ENCODE measurements at regions not wholly inside any gene's neighbourhood (a gene's known extent, or its start where the extent isn't known, plus 50 kb on each side); places are given as distances from the start of the nearest gene placed in this dataset.

DNA sequence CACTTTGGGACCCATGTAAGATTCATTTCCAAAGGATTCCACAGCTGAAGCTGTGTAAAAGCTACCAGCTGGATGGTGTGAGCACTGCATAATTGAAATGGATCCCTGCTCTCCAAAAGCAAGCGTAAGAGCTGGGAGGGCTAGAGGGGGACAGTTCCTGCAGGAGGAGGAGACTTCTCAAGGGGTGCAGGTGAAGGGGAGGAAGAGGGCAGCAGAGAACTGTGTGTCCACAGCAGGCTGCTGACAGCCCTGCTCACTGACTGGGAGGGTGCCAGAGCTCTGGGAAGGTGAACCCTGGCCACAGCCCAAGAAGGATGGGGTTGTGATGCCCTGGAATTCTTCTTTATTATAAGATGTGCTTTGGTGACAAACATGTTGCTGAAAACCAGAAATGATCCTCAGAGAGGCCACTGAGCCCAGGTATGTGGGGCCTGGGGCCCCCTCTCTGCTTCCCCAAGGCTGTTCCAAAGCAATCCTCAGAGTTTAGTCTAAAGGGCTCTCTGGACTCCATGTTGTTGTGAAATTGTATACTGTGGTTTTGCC, 112.8 kb upstream of the SLC25A48 start:
- no peak for DNase-seq

DNA sequence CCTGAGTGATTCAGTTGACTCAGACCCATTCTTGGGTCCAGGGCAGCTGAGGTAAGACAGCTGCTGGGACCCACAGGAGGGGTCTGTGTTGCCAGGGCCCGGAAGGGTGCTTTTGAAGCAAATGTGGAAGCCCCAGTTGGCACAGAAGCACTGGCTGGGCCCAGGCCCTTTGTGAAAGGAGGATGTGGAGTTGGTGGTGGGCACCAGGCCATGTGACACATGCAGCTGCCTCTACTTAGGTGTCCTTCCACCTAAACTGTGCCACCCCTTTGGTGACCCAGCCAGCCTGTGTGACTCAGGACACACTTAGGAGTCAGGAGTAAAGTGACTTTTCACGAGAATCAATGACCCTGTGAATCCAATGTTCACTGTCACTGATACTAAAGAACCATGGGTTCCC, 114.3 kb upstream of the SLC25A48 start:
- no peak for DNase-seq

DNA sequence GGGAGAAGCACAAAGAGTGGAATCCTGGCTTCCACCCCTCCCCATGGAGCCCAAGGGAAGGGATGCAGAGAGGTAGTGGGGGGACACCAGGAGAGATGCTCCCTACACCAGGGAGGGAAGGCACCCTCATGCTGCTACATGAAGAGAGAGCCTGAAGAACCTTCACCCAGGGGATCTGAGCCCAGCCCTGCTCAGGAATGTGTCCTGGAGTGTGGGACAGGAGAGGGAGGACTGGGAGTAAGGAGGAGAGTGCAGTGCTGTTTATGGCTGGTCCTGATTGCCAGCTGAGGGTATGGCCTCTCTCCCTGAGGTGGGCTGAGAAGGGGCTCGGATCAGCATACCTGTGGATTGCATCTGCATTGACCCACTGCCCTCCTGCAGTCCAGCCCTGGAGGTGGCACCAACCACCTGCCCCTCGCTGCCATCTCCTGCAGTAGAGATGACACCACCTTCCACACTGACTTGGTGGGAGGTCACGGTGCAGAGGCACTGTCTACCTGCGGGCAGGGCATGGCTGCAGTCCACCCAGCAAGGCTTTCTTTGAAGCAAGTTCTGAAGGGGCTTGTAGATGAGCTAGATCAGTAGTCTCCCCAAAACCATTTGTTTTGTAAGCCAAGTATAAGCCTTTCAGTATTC, 114.9 kb upstream of the SLC25A48 start:
- DNase-seq = no peak

DNA sequence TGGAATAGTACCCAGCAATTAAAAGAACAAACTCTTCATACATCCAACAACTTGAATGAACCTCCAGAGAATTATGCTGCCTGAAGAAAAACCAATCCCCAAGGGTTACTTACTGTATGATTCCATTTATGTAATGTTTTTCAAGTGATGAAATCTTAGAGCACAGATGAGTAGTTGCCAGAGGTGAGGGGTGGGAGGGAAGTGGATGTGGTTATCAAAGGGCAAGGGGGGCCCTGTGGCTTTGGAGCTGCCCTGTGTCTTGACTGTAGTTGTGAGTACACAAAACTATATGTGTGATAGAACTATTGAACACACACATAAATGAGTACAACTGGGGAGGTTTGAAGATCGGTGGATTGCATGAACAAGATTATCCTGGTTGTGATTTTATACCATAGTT, 115.8 kb upstream of the SLC25A48 start:
- DNase-seq = peak; percentile 22

- DNase-seq = no peak
Measured at GRCh38 chr5:135718151-135718550, 116.3 kb upstream of the SLC25A48 start.

DNA sequence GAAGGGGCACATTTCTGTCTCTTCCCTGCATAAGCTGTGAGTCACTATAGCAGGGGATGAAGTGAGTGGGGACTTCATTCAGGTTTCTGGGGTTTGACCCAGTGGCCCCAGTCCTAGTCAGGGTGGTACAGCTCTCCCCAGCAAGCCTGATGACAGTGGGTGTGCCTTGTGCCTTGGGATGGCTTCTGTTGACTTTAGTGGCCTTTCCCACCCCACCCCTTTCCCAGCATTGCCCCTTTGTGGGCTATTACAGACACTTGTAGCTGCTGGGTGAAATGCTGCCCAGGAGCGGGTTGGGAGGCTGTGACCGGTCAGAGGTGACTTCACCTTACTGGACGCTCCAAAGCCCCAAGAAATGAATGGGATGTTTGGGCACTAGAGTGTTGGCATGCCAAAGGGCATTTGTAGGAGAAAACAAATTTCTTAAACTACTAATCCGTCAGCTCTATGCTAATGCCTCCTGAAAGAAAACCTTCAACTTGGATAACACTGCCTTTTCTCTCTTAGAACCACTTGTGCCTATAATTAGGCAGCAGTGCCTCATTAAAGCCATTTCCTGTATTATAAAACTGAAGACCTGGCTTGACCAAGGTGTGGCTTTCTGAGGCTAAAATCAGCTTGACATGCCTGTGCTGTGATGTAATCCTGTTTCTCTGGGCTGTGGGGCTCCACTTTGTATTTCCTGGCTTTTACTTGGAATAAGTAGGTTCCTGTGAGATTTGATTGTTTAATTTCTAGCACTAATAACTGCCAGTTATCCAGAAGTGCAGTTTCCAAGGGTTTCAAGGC, 119.0 kb upstream of the SLC25A48 start:
- no peak for DNase-seq

DNA sequence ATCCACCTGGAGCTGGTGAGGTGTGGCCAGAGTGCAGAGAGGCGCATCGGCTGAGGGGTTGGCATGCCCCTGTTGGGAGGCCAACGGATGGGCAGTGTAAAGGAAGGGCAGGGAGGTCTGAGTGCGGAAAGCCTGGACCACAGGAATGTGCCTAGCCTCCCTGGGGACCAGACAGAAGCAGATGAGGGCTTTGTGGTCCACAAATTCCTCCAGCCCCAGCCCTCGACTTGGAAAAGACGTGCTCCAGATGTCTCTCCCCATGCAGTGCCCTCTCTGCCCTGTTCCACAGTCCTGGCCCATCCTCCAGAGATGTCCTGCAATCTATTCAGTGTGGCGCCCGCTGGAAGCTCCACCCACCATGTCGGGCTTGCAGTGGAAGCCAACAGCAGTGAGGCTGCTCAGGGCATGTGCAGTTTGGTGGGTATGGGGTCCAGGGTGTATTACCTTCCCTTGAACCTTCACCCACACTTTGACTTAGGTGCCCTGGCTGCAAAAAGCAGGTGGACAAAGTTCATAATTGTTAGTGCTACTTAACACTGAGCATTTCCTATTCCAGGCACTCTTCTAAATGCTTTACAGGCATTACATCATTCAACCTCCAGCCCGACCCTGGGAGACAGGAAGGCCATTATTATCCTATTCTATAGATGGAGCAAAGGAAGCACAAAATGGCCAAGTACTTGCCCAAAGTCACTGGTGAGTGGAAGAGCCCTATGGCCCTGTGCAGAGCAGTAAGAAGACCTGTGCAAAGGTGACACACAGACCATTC, 120.2 kb upstream of the SLC25A48 start:
- DNase-seq = no peak

DNA sequence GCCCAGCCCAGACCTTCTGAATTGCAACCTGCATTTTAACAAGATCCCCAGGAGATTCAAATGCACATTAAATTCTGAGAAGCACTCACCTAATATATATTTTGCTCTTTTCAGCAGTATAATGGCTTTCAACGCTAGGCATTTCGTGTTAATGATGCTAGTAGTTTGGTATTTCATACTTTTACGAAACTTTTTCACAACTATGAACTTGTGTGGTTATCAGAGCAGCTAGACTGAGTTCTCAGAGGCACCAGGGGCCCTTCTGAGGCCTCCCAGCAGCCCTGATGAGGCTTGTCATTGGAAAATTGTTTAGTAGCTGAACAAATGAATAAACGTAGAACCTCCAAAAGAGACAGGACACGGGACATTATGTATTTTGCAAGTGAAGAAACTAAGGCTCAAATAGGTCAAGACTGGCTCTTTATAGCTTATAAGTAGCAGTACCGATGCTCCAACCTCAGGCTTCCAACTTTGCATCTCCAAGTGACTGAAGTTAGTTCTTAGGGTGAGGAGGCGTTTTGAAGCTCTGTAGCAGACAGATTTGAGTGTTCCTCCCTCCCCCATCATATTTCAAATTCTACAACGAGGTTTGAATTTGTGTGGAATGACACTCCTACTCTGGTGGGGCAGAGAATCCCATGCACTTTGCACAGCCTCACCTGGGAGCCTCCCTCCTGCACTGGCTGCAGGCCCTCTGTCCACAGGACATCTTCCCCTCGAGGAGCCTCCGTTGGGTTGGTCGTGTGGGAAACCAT, 121.1 kb upstream of the SLC25A48 start:
- DNase-seq = no peak

- no peak for DNase-seq
Measured at GRCh38 chr5:135711911-135712310, 122.6 kb upstream of the SLC25A48 start.

GRCh38 chr5:135710045-135710675, 124.3 kb upstream of the SLC25A48 start:
- DNase-seq = no peak

DNA sequence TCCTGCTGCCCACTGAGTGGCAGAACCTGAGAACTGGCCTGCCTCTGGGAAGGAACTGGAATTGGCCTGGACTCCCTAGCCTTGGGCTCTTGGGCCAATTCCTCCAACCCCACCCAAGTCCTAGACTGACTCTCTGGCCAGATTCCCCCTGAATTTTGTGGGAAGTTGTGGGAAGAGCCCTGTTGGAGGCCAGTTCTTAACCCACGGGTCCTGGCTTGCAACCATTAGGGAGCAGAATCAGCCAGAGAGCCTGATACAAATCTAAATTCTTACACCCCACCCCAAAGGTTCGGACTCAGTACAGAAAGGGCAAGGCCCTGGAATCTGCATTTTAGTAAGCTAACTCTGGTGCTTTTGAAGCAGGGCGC, 125.3 kb upstream of the SLC25A48 start:
- no peak for DNase-seq

DNA sequence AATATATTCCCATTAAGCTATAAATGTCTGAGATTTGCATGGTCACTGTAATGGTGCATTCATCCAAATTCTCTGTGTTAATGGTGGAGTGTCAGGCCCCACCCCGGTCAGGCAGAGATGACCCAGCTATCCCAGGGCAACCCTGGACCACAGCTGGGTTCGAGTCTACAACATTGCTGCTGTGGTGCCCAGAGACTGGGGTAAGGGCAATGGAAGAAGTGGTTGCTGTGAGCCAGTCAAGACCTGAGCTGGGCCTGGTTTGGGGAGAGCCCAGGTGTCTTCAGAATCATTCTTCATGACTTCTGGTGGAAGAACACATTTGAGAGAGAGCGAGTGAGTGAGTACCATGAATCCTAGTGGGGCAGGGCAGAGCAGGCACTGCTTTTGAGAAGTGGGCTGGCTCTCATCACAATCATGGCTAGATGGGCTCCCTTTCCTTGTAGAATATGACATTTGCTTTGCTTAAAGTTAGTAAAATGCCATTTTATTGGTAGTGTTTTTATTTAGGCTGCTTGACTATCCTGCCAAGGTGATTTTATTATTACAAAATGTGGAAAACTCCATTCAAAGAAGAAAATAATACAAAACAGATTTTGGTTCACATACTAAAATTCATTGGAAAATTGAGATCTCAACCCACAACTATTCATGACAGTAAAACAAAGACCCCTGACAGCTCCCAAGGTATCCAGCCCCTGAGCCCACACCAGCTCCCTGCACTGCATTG, 125.8 kb upstream of the SLC25A48 start:
- DNase-seq = no peak

DNA sequence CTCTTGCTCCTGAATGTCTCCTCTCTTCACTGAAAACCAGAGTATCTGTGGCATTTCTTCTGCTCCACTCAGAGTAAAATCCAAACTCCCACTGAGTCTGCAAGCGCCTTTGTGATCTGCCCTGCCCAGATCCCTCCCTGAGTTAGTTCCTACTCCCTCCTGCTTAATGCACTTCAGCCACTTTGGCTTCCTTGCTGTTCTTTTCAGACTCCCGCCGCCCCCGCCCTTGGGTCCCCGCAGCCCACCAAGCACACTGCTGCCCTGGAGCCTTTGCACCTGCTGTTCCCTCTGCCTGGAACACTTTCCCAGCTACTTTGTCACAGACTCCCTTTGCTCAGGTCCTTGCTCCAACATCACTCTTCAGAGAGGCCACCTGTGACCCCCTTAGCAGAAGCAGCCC, 127.2 kb upstream of the SLC25A48 start:
- DNase-seq = no peak

GRCh38 chr5:135706893-135707292, 127.6 kb upstream of the SLC25A48 start:
- no peak for DNase-seq

- no peak for DNase-seq
Measured at GRCh38 chr5:135706474-135706873, 127.7 kb upstream of the CXCL14 start.

DNA sequence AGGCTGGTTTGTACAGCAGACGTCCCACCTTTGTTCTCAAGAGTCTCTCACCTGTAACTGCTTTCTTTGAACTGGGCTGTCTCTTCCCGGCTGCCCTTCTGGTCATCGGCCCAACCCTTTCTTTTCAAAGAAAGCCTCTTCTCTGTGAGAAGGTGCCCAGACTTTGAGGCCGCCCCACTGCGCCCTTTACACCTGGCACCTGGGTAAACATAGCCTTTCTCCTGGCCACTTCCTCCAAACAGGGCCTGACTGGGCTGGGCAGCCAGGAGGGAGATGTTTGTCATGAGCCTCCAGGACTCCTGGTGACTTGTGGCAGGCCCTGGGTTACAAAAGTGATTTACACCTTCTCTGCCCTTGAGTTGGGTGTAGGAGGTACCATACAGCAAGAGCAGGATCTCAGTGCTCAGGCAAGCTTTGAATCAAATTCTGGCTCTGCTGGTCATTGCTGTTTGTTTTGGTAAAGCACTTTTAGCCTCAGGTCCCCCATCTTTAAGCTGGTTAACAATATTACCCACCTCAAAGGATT, 127.2 kb upstream of the CXCL14 start:
- DNase-seq = no peak

GRCh38 chr5:135705141-135705631, 126.4 kb upstream of the CXCL14 start:
- no peak for DNase-seq

DNA sequence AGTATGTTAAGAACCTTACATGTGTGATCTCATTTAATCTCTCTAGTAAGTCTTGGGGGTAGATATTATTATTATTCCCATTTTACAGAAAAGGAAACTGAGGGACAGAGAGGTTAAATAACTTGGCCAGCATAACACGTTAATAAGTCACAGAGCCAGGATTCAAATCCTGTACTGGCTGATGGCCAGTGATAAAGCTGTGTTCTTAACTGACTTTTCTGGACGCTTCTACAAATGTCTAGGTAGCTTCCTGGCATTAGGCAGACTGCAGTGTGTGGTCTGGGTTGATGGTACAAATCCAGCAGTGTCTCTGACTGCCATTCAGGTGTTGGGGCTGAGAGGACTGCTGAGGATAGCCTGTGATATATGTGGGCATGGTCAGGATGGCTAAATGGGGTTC, 125.8 kb upstream of the CXCL14 start:
- no peak for DNase-seq

DNA sequence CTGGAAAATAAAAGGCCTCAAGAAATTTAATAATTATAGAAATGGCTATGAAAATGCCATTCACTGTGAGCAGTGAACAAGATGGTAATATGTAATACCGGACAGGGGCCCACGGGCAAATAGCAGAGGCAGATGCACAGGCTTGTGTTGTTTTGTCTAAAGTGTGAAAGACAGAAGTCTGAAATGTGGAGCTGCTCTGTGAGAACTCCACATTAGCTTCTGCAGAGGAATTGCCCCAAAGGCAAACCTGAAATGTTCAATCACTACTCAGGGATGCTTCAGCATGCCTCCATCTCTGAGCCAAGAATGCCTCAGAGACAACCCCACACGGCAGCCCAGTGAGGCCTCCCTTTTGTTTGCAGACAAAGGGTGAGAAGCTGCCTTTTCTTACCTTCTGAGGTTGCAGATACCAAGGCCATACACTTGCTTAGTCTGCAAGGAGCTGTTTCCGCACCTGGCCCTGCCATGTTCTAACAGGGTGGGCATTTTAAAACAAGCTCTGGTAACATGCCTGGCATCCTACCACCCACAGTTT, 124.3 kb upstream of the CXCL14 start:
- no peak for DNase-seq

GRCh38 chr5:135702191-135702590, 123.4 kb upstream of the CXCL14 start:
- DNase-seq = no peak

DNA sequence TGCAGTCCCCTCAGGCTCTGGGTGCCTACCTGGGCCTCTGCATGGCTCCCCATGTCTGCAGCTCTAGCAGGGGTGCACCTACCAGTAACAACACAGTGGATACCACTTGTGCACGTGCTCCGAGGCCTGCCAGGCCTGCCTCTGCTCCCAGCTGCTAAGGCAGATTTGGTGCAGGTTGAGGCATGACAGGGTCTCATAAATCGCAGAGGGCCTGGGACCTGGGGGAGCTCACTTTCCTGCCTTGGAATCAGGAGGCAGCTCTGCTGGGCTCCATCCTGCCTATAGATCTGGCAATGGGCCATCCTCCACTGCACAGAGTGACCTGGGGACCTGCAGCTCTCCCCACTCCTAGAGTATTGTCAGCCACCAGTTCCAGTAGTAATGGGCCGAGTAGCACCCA, 121.9 kb upstream of the CXCL14 start:
- DNase-seq = no peak
